ENCODE measurements at regions not wholly inside any gene's neighbourhood (a gene's known extent, or its start where the extent isn't known, plus 50 kb on each side); places are given as distances from the start of the nearest gene placed in this dataset.
A peak's percentile ranks its signal among the peaks of the same experiment; 100 is the strongest.
"Not testable (repeated sequence)": the region's sequence is repeated elsewhere in the genome, so short reads cannot be mapped to it uniquely, and the experiment has no call there.

DNA sequence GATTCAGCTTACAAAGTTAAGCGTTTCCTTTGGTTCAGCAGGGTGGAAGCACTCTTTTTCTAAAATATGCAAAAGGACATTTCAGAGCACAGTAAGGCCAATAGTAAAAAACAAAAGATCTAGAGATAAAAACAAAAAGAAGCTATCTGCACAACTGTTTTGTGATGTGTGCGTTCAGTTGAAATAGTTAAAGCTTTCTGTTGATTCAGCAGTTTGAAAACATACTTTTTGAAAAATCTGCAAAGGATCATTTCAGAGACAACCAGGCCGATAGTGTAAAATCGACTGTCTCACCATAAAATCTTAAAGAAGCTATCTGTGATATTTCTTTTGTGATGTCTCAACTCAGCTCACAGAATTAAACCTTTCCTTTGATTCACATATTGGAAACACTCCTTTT lies 300.0 kb upstream of the ALG10B start:
- no peak for DNase-seq (ENCODE audit: low read depth)

DNA sequence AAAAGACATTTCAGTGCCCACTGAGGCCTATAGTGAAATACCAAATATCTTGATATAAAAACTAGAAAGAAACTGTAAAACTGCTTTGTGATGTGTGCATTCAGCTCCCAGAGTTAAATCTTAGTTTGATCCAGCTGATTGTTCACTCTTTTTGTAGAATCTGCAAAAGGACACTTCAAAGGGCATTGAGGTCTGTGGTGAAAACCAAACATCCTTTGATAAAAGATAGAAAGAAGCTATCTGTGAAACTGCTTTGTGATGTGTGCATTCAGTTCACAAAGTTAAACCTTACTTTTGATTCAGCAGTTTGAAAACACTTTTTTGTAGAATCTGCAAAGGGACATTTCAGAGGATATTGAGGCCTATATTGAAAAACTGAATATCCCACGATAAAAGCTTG lies 290.7 kb upstream of the ALG10B start:
- DNase-seq (ENCODE audit: low read depth): no peak

GRCh38 chr12:38053113-38053512 lies 263.5 kb upstream of the ALG10B start:
- no peak for DNase-seq (ENCODE audit: low read depth)

DNA sequence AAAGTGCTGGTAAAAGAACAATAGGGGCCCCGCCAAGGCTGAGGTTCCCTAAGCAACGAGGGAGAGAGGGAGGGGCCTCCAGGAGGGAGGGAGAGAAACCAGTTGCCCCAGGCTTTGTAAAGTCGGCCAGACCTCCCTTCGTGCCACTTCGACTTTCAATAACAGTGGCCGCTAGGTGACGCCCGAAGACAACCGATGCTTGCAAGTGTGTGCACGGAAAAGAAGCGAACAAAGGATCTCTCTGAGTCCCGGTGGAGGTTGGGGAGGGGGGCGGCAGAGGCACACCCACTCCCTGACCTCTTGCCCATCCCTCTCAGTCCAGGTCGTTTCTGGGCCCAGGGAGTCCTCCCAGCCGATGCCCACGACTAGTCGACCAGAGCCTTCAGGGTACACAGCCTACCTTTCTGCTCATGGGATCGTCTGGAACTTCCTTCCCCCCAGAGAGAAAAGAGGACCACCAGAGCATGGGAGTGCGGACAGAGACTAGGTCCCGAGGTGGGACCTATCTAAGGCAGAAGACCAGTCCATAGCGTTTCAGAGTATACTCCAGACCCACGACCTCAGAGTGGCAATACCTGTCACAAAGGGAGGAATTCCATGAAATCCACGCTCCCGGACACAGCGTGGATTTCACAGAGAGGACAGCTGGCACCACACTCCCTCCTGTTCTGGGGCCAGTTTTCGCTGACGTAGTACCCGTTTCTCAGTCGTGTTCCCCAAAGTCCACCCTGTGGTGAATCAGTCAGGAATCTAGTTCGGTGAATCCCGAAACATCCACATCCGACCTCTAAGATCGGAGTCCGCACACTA lies 262.7 kb upstream of the ALG10B start:
- peak; percentile 82 for DNase-seq (ENCODE audit: low read depth)

DNA sequence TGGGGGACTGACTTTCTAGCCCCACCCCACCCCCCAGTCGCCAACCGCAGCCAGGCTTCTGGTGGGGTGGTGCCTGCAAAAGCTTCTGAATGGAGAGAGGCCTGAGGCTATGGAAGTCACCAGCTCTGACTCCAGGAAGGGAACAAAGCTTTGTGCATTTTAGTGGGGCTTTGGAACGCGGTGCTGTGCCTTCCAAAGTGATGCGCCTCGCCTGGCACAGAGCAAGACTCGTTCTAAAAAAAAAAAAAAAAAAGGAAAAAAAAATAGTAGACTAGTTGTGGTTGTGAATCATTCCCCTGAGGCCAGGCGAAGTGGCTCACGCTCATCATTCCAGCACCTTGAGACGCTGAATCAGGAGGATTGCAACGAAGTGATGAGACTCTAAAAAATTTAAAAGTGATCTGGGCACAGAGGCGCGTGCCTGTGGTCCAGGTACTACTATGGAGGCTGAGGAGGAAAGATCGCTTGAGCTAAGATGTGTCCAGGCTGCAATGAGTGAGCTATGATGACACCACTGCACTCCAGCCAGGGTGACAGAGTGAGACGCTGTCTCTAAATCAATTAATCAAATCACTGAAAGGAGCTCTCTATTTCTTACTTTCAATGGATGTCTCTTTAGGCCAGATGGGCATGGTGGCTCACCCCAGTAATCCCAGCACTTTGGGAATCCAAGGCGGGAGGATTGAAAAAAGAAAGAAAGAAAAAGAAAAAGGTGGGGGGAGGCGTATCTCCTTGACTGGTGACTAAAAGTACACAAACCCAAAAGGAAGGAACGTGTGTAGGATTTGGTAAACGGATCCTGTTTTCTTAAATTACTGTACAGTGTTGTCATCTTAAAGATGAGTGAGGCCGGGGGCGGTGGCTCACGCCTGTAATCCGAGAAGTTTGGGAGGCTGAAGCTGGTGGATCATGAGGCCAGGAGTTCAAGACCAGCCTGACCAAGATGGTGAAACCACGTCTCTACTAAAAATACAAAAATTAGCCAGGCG lies 259.6 kb upstream of the ALG10B start:
- peak; percentile 97 for DNase-seq (ENCODE audit: low read depth)

- DNase-seq (ENCODE audit: low read depth): no peak
Measured at GRCh38 chr12:38099686-38100085, 216.9 kb upstream of the ALG10B start.

DNA sequence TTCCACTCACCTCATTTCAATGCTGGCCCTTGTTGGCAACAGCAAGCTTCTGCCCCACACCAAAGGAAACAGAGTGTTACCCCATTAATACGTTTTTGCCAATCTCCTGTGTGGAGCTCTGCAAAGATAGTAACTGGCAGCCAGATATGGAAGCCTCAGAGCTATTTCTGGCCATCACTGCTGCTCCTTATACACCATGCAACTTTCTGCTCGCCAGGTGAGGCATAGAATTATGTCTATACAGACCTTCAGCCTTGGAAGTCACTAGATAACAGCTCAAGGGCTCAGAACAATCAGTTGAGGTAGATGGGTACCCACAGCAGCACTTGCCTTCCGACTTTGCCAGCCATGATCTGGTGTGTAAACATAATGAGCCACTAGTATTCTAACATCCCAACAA lies 214.8 kb upstream of the ALG10B start:
- DNase-seq (ENCODE audit: low read depth): no peak

- peak; percentile 87 for DNase-seq (ENCODE audit: low read depth)
Measured at GRCh38 chr12:38102197-38102596, 214.4 kb upstream of the ALG10B start.

DNA sequence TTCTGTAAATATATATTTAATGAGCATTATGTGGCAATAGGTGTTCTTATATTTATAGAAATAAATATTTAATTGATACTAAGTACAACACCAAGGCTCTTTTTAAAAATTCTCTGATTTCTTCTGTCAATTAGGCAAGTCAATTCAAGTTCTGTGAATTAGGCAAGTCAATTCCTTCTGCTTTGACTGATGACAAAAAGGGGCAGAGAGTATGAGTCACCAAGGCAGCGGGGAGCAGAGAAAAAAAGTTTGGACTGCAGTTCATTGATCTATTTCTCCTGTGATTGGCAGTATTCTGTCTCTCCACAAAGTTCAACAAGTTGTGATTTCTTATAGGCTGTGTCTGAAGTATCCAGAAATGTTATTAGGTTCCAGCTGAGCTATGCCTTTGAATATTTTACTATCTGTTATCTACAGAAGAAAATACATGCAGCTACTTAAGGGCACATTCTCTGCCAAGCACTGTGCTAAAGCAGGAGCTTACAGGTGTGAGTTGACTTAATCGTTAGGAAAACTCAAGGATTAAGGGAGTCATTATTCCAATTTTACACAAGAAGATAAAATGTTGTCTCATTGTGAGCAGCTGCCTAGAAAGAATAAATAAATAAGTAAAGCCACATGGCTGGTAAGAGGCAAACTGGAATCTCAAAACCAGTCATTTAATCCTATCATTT lies 206.4 kb upstream of the ALG10B start:
- no peak for DNase-seq (ENCODE audit: low read depth)

DNA sequence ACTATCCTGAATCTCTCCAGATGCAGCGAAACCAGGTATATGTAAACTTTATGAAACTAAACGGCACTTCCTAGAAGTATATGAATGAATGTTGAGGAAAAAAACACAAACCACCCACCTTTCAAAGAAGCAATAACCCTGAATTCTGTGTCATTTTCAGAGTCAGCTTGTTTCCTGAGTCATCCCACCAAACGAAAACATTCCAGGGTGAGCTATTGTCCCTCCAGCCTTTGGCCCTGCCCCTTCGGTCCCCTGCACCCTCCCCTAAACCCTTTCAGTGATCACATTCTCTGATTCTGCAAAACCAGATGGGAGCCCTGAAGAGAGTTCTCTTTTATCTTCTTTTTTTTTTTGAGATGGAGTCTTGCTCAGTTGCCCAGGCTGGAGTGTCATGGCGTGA lies 202.6 kb upstream of the ALG10B start:
- peak; percentile 62 for DNase-seq (ENCODE audit: low read depth)

DNA sequence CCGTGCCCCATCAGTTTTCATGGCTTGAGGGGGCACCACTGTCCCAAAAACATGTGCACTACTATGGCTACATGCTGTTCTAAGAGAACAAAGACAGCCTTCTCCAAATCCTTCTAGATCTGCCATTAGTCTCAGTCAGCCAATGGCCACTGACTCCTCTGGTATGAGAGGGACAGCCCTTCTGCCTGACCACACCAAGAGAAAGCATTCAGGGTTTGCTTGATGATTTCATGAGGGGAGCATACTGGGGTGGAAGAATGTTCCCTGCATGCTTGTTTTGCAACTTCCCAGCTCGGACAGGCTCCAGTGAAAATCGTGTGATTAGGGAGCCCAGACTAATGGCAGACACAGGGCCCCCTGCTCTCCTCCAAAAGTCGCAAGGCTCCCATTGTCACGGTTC lies 199.6 kb upstream of the ALG10B start:
- DNase-seq (ENCODE audit: low read depth): no peak

DNA sequence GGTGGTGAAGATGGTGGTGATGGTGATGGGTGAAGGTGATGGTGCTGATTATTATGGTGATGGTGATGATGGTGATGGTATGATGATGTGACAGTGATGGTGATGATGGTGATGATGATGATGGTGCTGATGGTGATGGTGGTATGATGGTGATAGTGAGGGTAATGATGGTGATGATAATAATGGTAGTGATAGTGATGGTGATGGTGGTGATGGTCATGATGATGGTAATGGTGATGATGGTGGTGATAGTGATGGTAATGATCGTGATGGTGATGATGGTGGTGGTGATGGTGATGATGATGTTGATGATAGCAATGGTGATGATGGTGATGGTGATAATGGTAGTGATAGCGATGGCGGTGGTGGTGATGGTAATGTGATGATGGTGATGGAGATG lies 197.9 kb upstream of the ALG10B start:
- no peak for DNase-seq (ENCODE audit: low read depth)

DNA sequence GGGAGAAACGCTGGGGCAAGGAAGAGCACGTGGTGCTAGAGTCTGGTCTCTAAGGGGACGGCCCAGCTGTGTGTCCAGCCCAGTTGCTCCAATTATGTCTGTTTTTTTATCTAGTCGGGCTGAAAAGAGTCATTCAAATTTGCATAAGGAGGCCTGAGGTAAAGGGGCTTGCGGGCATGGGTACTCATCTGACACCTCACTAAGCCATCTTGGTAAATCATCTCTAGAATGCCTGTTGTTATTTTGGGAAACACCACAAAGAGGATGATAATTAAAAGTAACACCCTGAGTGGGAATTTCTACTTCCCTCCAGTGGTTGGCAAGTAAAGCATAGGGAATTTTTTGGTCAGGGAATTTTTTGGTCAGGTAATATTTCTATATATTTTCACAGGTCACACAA lies 196.1 kb upstream of the ALG10B start:
- DNase-seq (ENCODE audit: low read depth): no peak

GRCh38 chr12:38123028-38123427 lies 193.5 kb upstream of the ALG10B start:
- DNase-seq (ENCODE audit: low read depth): not testable (repeated sequence)

DNA sequence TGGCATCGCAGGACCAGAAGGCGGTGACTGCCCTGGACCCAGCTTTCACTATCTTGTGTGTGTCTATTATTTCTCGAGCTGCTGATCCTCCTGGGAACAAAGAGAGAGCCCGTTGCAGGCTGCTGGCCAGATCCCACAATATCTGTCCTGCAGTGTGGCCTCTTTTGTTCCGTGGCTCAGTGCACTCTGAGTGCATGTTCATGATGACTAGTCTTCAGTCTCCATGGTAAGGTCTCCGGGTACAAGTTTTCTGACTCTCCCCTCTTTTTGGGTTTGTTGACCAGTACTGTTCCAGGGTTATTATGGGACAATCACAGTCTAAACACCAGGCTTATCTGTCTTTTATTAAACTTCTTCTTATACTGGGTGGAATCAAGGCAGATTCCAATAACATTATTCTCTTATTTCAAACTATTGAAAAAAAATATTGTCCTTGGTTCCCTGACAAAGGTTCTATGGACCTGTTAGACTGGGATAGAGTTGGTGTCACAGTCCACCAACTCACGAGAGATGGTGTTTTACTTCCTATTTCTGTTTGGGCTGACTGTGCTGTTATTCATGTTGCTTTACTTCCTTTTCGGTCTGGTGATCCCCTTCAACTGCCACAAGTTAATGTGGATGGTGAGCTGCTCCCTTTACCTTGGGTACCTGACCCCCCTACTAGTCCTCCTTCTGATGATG lies 192.9 kb upstream of the ALG10B start:
- no peak for DNase-seq (ENCODE audit: low read depth)

GRCh38 chr12:38124247-38125012 lies 192.1 kb upstream of the ALG10B start:
- DNase-seq (ENCODE audit: low read depth): no peak

GRCh38 chr12:38132139-38132538 lies 184.4 kb upstream of the ALG10B start:
- DNase-seq (ENCODE audit: low read depth): no peak

DNA sequence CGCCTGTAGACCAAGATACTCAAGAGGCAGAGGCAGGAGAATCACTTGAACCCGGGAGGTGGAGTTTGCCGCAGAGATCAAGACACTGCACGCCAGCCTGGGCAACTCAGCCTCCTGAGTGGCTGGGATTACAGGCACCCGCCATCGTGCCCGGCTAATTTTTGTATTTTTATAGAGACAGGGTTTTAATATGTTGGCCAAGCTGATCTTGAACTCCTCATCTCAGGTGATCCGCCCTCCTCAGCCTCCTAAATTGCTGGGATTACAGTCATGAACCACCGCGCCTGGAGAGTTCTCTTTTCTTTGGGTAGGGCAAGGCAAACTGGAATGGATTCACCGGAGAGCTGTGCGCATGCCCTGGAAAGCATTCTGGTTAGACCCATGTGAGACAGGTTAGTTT lies 179.3 kb upstream of the ALG10B start:
- no peak for DNase-seq (ENCODE audit: low read depth)

DNA sequence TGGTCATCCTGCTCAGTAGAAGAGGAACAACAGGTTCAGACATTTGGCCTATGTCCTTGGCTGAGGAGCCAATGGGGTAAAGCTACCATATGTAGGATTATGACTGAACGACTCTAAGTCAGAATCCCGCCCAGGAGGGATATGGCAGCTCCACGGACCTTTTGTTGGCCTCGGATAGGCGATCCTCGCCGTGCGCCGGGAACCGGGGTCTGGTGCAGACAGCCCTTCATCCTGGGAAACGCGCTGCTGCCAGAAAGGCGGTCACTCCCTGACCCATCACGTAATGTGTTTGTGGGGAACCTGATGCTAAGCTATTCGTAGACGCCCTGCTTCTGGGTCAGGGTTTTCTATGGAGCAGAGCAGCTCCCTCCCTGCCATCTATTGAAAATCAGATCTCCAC lies 178.9 kb upstream of the ALG10B start:
- DNase-seq (ENCODE audit: low read depth): no peak
